ENCODE measurements at regions not wholly inside any gene's neighbourhood (a gene's known extent, or its start where the extent isn't known, plus 50 kb on each side); places are given as distances from the start of the nearest gene placed in this dataset.

GRCh38 chr13:111990362-111990761 lies 76.6 kb upstream of the SOX1 start:
- no peak for TF ChIP-seq CTCF (conservative IDR thresholded peaks at IDR 0.05)
- TF ChIP-seq ZFX (IDR thresholded peaks at IDR 0.05): no peak

All from C4-2B (cell line).